Hematopoietic multipotent progenitor cell treated with erythropoietin and hydrocortisone succinate and interleukin-3 and kit ligand, for 17 days (in vitro differentiated cells): ENCODE measurements at regions not wholly inside any gene's neighbourhood (a gene's known extent, or its start where the extent isn't known, plus 50 kb on each side); places are given as distances from the start of the nearest gene placed in this dataset.
"Not testable (repeated sequence)": the region's sequence is repeated elsewhere in the genome, so short reads cannot be mapped to it uniquely, and the experiment has no call there.

Experiments
- DNase-seq: peaks from one replicate; pipeline ENCODE4 v3.0.0-alpha.2; 2015; ENCODE audit warnings: low spot score

- no peak for DNase-seq
Measured at GRCh38 chr2:59875836-59876235, 677.6 kb downstream of the BCL11A start.

- DNase-seq = no peak
Measured at GRCh38 chr2:59874971-59875755, 678.3 kb downstream of the BCL11A start.

- DNase-seq = no peak
Measured at GRCh38 chr2:59874361-59874760, 679.1 kb downstream of the BCL11A start.

GRCh38 chr2:59871830-59872229, 681.6 kb downstream of the BCL11A start:
- DNase-seq = no peak

GRCh38 chr2:59868981-59869380, 684.5 kb downstream of the BCL11A start:
- DNase-seq = no peak

- no peak for DNase-seq
Measured at GRCh38 chr2:59866436-59866835, 687.0 kb downstream of the BCL11A start.

GRCh38 chr2:59858540-59858939, 694.9 kb downstream of the BCL11A start:
- no peak for DNase-seq

GRCh38 chr2:59857109-59857508, 696.3 kb downstream of the BCL11A start:
- DNase-seq = no peak

GRCh38 chr2:59856391-59856790, 697.1 kb downstream of the BCL11A start:
- DNase-seq = no peak

- no peak for DNase-seq
Measured at GRCh38 chr2:59853032-59853431, 700.4 kb downstream of the BCL11A start.

- no peak for DNase-seq
Measured at GRCh38 chr2:59851836-59852475, 701.5 kb downstream of the BCL11A start.

GRCh38 chr2:59850554-59850953, 702.9 kb downstream of the BCL11A start:
- DNase-seq = no peak

- no peak for DNase-seq
Measured at GRCh38 chr2:59833941-59834340, 719.5 kb downstream of the BCL11A start.

GRCh38 chr2:59830601-59831000, 722.9 kb downstream of the BCL11A start:
- DNase-seq = no peak

- DNase-seq = no peak
Measured at GRCh38 chr2:59827677-59828076, 725.8 kb downstream of the BCL11A start.

- DNase-seq = no peak
Measured at GRCh38 chr2:59826177-59826576, 727.3 kb downstream of the BCL11A start.

GRCh38 chr2:59824314-59824713, 729.1 kb downstream of the BCL11A start:
- no peak for DNase-seq

- no peak for DNase-seq
Measured at GRCh38 chr2:59816075-59816474, 737.4 kb downstream of the BCL11A start.

GRCh38 chr2:59810283-59810682, 743.2 kb downstream of the BCL11A start:
- not testable (repeated sequence) for DNase-seq

GRCh38 chr2:59806486-59806885, 747.0 kb downstream of the BCL11A start:
- DNase-seq = no peak

- DNase-seq = no peak
Measured at GRCh38 chr2:59804732-59805131, 748.7 kb downstream of the BCL11A start.

- DNase-seq = no peak
Measured at GRCh38 chr2:59803586-59803985, 749.9 kb downstream of the BCL11A start.

GRCh38 chr2:59798687-59799232, 754.7 kb downstream of the BCL11A start:
- DNase-seq = no peak
